ENCODE measurements at regions not wholly inside any gene's neighbourhood (a gene's known extent, or its start where the extent isn't known, plus 50 kb on each side); places are given as distances from the start of the nearest gene placed in this dataset.
A peak's percentile ranks its signal among the peaks of the same experiment; 100 is the strongest.

DNA sequence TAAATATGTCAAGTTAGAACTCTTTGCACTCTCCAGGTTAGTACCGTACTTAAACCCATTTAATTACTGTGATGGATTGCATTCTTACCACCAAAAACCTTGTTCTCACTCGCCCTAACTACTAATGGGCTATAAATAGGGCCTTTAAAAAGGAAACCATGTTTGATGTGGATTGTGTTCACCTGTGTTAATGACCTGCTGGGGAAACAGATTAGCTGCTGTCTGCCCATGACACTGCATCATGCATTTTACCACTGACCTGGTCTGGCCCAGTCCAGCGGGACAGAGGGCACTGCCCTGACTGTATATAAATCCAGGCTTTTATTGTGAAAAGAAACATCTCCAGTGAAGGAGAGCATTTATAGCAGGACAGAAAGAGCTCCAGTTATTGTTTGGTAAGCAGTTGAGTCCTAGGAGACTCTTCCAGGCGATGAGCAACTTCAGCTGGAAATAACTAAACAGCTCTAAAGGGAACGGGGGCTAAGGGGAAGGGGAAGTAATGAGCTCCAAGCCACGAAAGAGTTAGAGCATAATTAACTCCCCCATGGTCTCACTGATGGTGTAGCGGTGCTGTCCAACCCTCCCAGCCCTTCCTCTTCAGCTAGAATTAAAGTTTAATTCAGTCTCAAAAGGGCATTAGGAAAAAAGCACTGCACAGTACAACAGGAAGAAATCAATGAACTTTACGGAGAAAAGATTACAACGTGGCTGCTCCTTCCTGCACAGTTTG, 303.1 kb downstream of the ENC1 start:
- no peak for DNase-seq

DNA sequence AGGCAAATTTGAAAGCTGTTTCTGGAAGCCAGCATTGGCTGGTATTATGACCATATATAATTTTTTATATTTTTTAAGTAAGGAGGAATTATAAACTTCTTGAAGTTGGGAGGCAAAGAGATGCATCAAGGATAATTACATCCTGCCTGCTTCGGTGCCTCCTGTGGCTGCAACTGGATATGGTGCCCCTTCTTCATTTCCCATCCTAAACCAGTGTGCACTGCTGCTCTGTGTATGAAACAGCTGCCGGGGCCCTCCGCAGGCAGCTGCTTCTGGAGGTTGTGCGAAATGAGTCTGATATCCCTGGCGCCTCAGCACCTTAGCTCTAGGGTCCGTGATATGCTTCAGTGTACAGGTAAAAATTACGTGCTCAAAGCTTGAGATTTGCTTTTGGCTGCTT, 304.2 kb downstream of the ENC1 start:
- no peak for DNase-seq

DNA sequence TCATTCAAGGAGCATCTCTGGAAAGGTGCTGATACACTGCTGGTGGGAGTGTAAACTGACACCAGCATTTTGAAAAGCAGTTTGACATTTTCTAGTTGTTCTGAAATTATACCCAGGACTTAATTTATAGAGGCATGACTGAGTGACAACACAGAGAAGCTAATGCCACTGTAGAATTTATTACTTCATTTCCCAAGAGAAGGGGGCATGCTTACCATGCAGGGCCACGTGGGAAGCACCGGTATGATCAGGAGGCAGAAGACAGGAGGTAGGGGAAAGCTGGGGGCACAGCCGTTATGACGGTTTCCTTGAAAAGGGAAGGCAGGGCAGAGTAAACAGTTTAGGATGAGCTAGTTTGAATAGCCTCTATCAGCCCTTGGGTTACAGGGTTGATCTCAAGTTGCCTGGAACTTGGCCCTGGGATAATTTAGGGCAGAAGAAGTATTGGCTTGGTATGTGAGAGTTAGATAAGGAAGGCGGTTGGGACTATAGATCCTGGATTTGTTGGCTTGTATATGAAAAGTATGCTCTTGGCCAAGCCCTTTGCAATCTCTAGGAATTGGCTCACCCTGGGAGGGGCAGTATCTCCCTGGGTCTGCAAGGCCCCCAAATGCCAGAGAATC, 305.7 kb downstream of the ENC1 start:
- no peak for DNase-seq

GRCh38 chr5:74334062-74334761, 306.3 kb downstream of the ENC1 start:
- no peak for DNase-seq

GRCh38 chr5:74333430-74333829, 307.1 kb downstream of the ENC1 start:
- no peak for DNase-seq

DNA sequence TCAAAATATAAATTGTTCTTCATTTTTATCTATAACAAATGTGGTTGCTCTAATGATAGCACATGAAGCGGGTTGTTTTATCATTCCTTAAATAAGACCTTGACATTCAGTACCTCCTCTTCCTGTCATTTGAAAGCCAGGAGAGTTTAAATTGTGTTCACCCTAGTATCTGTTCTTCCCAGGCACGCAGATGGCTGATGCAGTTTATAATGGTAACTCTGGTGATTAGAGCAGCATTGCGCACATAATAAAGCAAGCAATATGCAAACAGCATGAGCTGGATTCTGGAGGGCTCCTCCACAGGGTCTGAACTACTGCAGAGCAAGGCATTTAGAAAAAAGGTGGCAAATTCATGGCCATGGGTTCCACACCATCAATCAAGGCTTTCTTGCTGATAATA, 307.8 kb downstream of the ENC1 start:
- no peak for DNase-seq

DNA sequence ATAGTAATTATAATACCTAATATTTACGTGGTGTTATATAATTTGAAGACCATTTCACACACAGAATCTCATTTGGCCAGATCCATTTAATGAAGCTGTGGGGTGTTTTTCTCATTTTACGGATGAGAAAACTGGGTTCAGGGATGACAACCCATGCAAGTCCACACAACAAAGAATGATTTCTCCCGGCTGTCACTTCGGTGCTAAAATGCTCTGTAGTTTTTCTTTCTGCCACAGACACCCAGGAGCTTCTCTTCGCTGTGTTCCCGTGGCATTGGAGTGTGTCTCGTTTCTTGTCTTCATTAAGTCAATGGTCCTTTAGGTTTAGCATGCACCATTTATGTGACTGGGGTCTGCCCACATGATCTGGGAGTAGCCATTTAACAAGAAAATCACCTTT, 308.5 kb downstream of the ENC1 start:
- DNase-seq = no peak

DNA sequence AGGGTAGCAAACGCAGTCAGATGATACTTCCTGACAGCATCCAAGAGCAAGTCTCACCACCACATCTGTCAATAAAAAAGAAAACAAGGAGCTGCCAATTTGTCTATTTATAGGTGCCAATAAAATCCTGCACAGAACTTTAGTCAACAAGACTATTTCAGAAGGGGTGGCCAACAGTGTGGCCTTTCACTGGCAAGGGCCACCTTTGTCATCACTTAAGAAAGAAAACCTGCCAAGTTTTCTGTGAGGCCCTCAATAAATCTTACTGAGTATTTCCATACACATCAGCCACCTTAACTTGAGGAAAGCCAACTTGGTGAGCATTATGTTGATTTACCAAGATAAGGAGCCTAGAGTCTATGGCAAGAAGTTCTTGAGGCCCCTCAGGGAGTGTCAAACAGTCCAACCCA, 312.3 kb downstream of the ENC1 start:
- DNase-seq = no peak

DNA sequence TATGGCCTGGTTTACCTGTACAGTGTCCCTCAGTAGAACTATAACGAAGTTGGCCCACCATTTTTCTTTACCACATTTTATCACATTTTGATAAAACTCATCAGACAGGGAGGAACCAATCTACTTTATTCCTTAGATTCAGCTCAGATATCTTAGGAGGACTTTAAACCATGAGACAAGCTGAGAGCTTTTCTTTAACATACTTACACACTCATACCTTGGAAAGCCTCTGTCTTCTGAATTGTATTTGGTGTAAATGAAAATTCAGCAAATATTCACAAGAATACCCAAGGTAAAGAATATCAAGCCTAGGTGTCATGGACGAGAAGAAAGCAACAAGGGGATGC, 313.2 kb downstream of the ENC1 start:
- DNase-seq = no peak

- DNase-seq = peak; percentile 76
Observed at GRCh38 chr5:74326571-74327338, 313.8 kb downstream of the ENC1 start.

- DNase-seq = no peak
Observed at GRCh38 chr5:74325866-74326265, 314.7 kb downstream of the ENC1 start.

DNA sequence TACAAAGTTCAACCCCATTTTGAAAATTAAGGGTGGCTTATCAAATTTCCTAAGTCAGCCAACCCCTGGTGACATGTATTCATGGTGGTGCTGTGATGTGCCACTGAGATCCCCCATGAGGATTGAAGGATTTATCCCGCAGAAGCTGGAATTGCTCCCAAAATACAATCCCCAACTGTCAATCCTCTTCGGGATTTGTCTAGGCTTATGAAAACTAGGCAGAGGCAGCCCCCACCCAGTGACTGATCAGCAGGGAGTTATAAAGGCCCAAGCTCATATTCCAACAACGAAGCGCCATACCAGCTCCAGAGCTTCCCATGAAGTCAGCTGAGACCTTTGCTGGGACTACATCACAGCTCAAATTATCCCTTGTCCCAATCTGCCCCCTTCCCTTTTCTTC, 316.0 kb downstream of the ENC1 start:
- DNase-seq = no peak

GRCh38 chr5:74322944-74323343, 317.6 kb downstream of the ENC1 start:
- no peak for DNase-seq

GRCh38 chr5:74322191-74322590, 318.3 kb downstream of the ENC1 start:
- no peak for DNase-seq

GRCh38 chr5:74321326-74321725, 319.2 kb downstream of the ENC1 start:
- DNase-seq = no peak

DNA sequence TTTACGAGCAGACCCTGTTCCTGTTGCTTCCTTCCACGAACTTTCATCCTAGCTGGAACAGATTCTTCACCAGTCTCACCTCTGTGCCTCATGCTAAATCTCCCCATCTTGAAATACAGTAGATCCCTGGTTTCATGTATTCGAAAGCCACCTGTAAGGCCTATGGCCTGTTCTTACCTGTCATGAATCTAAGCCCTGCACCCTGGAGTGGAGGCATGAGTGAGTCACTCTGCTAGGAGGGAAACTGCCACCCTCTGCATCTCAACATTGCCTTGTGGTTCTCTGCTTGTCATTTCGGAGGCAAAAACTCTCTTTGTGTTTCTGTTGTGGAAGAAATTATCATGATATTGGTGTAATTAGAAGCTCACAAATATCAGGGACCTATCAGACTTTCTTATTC, 320.0 kb downstream of the ENC1 start:
- no peak for DNase-seq

GRCh38 chr5:74319076-74319475, 321.5 kb downstream of the ENC1 start:
- DNase-seq = peak; percentile 32

- DNase-seq = peak; percentile 16
Observed at GRCh38 chr5:74316064-74316603, 324.4 kb downstream of the ENC1 start.

DNA sequence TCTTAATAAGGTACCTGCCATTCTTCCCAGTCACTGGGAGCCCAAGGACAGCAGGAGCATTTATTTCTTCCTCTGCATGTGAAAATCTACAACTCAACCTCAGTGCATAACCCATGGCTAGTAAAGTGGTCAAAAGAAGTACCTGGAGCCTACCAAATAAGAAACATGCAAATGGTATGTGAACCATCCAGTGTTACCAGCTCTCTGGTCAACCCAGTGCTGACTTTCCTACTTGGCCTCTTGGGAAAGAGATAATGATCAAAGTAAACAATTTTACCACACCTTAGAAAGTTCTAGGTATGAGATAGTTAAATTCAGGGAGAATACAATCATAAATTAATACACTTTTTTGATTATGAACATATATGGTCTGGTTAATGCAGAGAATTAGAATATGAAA, 325.6 kb downstream of the ENC1 start:
- no peak for DNase-seq

GRCh38 chr5:74313896-74314295, 326.6 kb downstream of the ENC1 start:
- DNase-seq = no peak

GRCh38 chr5:74312746-74313145, 327.8 kb downstream of the ENC1 start:
- no peak for DNase-seq

DNA sequence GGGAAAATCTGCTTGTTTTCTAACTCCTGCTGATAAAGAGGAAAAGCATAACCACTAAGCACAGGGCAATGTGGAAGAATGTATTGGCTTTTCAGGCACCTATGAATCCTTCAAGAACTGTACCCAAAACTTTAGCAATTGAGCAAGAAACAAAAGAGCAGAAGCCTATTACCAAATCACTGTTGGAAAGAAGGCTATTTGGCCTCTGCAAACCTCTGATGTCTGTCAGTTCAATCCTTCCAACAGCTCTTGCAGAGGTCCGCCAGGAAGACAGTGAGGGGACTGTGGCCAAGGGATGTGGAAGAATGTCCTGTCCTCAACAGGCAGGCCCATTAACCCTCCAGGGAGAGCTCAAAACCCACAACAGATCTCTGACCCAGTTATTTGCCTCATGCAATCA, 328.6 kb downstream of the ENC1 start:
- DNase-seq = no peak
